Endothelial cell of umbilical vein (primary cell): ENCODE measurements at regions not wholly inside any gene's neighbourhood (a gene's known extent, or its start where the extent isn't known, plus 50 kb on each side); places are given as distances from the start of the nearest gene placed in this dataset.

Source experiments
- CTCF ChIP-seq, 2 donors: IDR thresholded peaks; 1 replicate in 1 of 2; 2 replicates in 1 of 2; pipeline ENCODE4 v1.5.1; 2011; ENCODE audit warnings: low read length in 2 of 2, mild to moderate bottlenecking in 2 of 2, moderate library complexity in 2 of 2, control low read depth in 1 of 2, inconsistent platforms in 1 of 2, low read depth in 1 of 2; ENCODE audit not compliant: insufficient read depth in 1 of 2; ENCODE audit errors: extremely low read depth in 1 of 2
- EZH2 ChIP-seq: IDR thresholded peaks from 2 replicates; pipeline ENCODE4 v1.6.1; 2012; ENCODE audit warnings: borderline replicate concordance, low read depth, mild to moderate bottlenecking, moderate library complexity, low read length, inconsistent platforms; ENCODE audit not compliant: severe bottlenecking
- MAX ChIP-seq: IDR thresholded peaks from 2 replicates; pipeline ENCODE4 v1.6.1; 2011; ENCODE audit not compliant: insufficient read depth, insufficient read length
- POLR2A ChIP-seq: IDR thresholded peaks from 2 replicates; pipeline ENCODE4 v1.6.1; 2012; ENCODE audit warnings: low read depth, mild to moderate bottlenecking, control low read depth, low read length
- POLR2AphosphoS5 ChIP-seq: IDR thresholded peaks from 2 replicates; pipeline ENCODE4 v1.6.1; 2012; ENCODE audit warnings: low read depth, mild to moderate bottlenecking, control low read depth, low read length, moderate library complexity; ENCODE audit not compliant: insufficient read depth

GRCh38 chr16:85501900-85502299, 111.2 kb upstream of the GSE1 start:
- TF ChIP-seq CTCF (IDR thresholded peaks at IDR 0.05; ENCODE audit: extremely low read depth in 1 of 2, insufficient read depth in 1 of 2, low read depth in 1 of 2, low read length in 2 of 2), result no peak
- no peak for TF ChIP-seq POLR2A
- TF ChIP-seq MAX, result no peak
- TF ChIP-seq POLR2AphosphoS5, result no peak
- TF ChIP-seq EZH2, result no peak
